Endothelial cell of umbilical vein (primary cell): ENCODE measurements at regions not wholly inside any gene's neighbourhood (a gene's known extent, or its start where the extent isn't known, plus 50 kb on each side); places are given as distances from the start of the nearest gene placed in this dataset.

Experiments used
- BruUV-seq: library from RNA; stranded (reverse); fragments of 400-500 nt; replicated peaks from 2 replicates; lab custom pipeline; 2021; lab: Mats Ljungman, UMichigan
- CTCF ChIA-PET: fragments of 300-600, 350-600 bp; sonication (Branson Sonifier 250); formaldehyde crosslinking; loops from one replicate; lab custom pipeline; 2021; ENCODE audit warnings: antibody characterized with exemption, inconsistent platforms; lab: Charles Lee
- POLR2A ChIA-PET: fragments of 300-600, 350-600 bp; sonication (Branson Sonifier 250); formaldehyde crosslinking; loops from one replicate; lab custom pipeline; 2021; ENCODE audit warnings: antibody characterized with exemption, inconsistent platforms; lab: Charles Lee
- DNase-seq: peaks from one replicate; pipeline ENCODE4 v3.0.0-alpha.2; 2011; ENCODE audit warnings: low read depth, low spot score
- FAIRE-seq: peaks from 2 replicates; lab custom pipeline; 2011; peaks lifted over from hg19 to GRCh38; lab: Jason Lieb, UNC
- H2AFZ ChIP-seq: 2 replicates; pipeline ENCODE4 v1.6.0; 2012; ENCODE audit warnings: low read depth, low read length, control low read depth, inconsistent platforms
- H3K27ac ChIP-seq: 2 replicates; pipeline ENCODE4 v1.5.1; 2011; ENCODE audit warnings: low read depth, mild to moderate bottlenecking, control low read depth, low read length, moderate library complexity; ENCODE audit not compliant: insufficient read depth
- H3K27me3 ChIP-seq, 2 experiments: 2 replicates each; pipeline versions ENCODE4 v1.6.0 to v1.6.1; 2011; ENCODE audit warnings: low read length in 2 of 2, mixed read lengths in 1 of 2; ENCODE audit not compliant: control insufficient read depth in 2 of 2, insufficient read depth in 2 of 2
- H3K36me3 ChIP-seq, 2 experiments: 2 replicates in 1 of 2; 3 replicates in 1 of 2; pipeline ENCODE4 v1.5.1; 2011; ENCODE audit warnings: low read length in 2 of 2, mild to moderate bottlenecking in 1 of 2, moderate library complexity in 1 of 2; ENCODE audit not compliant: control insufficient read depth in 2 of 2, insufficient read depth in 2 of 2; ENCODE audit errors: extremely low read depth in 1 of 2
- H3K4me1 ChIP-seq: 3 replicates; pipeline ENCODE4 v1.5.1; 2011; ENCODE audit warnings: mild to moderate bottlenecking, low read length; ENCODE audit not compliant: control insufficient read depth, insufficient read depth; ENCODE audit errors: extremely low read depth
- H3K4me2 ChIP-seq: 2 replicates; pipeline ENCODE4 v1.6.1; 2011; ENCODE audit warnings: low read length, control low read depth, mixed read lengths; ENCODE audit not compliant: insufficient read depth
- H3K4me3 ChIP-seq, 3 experiments: fragments of 200-600 bp in 1 of 3; sonication (generic), shearing (Covaris generic) in 1 of 3; replicated peaks in 1 of 3; 2 replicates each; pipeline ENCODE4 v1.5.1; 2011 to 2016; ENCODE audit warnings: control low read depth in 3 of 3, low read length in 3 of 3, mild to moderate bottlenecking in 2 of 3, inconsistent platforms in 1 of 3, low read depth in 1 of 3, moderate library complexity in 1 of 3; ENCODE audit not compliant: insufficient read depth in 1 of 3
- H3K79me2 ChIP-seq: 2 replicates; pipeline ENCODE4 v1.6.0; 2012; ENCODE audit warnings: low read length, inconsistent platforms; ENCODE audit not compliant: control insufficient read depth, insufficient read depth
- H3K9ac ChIP-seq: replicated peaks from 2 replicates; pipeline ENCODE3; 2011; ENCODE audit warnings: low read length, control low read depth; ENCODE audit not compliant: insufficient read depth; ENCODE audit errors: extremely low read depth
- H3K9me1 ChIP-seq: replicated peaks from 3 replicates; pipeline ENCODE4 v1.6.0; 2011; ENCODE audit warnings: mild to moderate bottlenecking, low read length; ENCODE audit not compliant: control insufficient read depth, insufficient read depth; ENCODE audit errors: extremely low read depth
- H3K9me3 ChIP-seq: replicated peaks from 2 replicates; pipeline ENCODE4 v1.5.1; 2012; ENCODE audit warnings: low read length, inconsistent platforms; ENCODE audit not compliant: control insufficient read depth, insufficient read depth
- H4K20me1 ChIP-seq: replicated peaks from 2 replicates; pipeline ENCODE3; 2011; ENCODE audit warnings: mild to moderate bottlenecking, low read length; ENCODE audit not compliant: control insufficient read depth, insufficient read depth; ENCODE audit errors: extremely low read depth
- EZH2 ChIP-seq: IDR thresholded peaks from 2 replicates; pipeline ENCODE4 v1.6.1; 2012; ENCODE audit warnings: borderline replicate concordance, low read depth, mild to moderate bottlenecking, moderate library complexity, low read length, inconsistent platforms; ENCODE audit not compliant: severe bottlenecking
- FOS ChIP-seq: IDR thresholded peaks from 2 replicates; pipeline ENCODE4 v1.6.1; 2011; ENCODE audit warnings: mild to moderate bottlenecking, low read length, moderate library complexity, borderline replicate concordance; ENCODE audit not compliant: insufficient read depth
- GATA2 ChIP-seq: IDR thresholded peaks from 2 replicates; pipeline ENCODE4 v1.7.0; 2011; ENCODE audit warnings: low read depth, mild to moderate bottlenecking, moderate library complexity, mixed read lengths, low read length; ENCODE audit not compliant: insufficient read length, insufficient read depth
- JUN ChIP-seq: IDR thresholded peaks from 2 replicates; pipeline ENCODE4 v1.6.1; 2011; ENCODE audit warnings: borderline replicate concordance, low read depth; ENCODE audit not compliant: insufficient read length, insufficient read depth
- MYC ChIP-seq: IDR thresholded peaks from one replicate; pipeline ENCODE4 v1.6.1; 2011; ENCODE audit warnings: mild to moderate bottlenecking, low read depth, low read length
- POLR2A ChIP-seq: IDR thresholded peaks from 2 replicates; pipeline ENCODE4 v1.6.1; 2012; ENCODE audit warnings: low read depth, mild to moderate bottlenecking, control low read depth, low read length
- POLR2AphosphoS5 ChIP-seq: IDR thresholded peaks from 2 replicates; pipeline ENCODE4 v1.6.1; 2012; ENCODE audit warnings: low read depth, mild to moderate bottlenecking, control low read depth, low read length, moderate library complexity; ENCODE audit not compliant: insufficient read depth
- dilution Hi-C: fragments of 300-500 bp; cut with MboI; formaldehyde crosslinking; loops from one replicate; pipeline ENCODE4 v1.15.0; 2019; ENCODE audit warnings: low sequenced_read_pairs; ENCODE audit not compliant: extremely low pct_ligation_motif_present
- intact Hi-C: fragments of 100-400 bp; cut with micrococcal nuclease; formaldehyde crosslinking; loops from one replicate; pipeline ENCODE4 v1.10.0; 2022
- TF ChIP-seq, protein P1 (sequence below), 2 donors: IDR thresholded peaks; 1 replicate in 1 of 2; 2 replicates in 1 of 2; pipeline ENCODE4 v1.5.1; 2011; ENCODE audit warnings: low read length in 2 of 2, mild to moderate bottlenecking in 2 of 2, moderate library complexity in 2 of 2, control low read depth in 1 of 2, inconsistent platforms in 1 of 2, low read depth in 1 of 2; ENCODE audit not compliant: insufficient read depth in 1 of 2; ENCODE audit errors: extremely low read depth in 1 of 2
- TF ChIP-seq, protein P2 (sequence below): IDR thresholded peaks from 2 replicates; pipeline ENCODE4 v1.6.1; 2011; ENCODE audit not compliant: insufficient read depth, insufficient read length

DNA sequence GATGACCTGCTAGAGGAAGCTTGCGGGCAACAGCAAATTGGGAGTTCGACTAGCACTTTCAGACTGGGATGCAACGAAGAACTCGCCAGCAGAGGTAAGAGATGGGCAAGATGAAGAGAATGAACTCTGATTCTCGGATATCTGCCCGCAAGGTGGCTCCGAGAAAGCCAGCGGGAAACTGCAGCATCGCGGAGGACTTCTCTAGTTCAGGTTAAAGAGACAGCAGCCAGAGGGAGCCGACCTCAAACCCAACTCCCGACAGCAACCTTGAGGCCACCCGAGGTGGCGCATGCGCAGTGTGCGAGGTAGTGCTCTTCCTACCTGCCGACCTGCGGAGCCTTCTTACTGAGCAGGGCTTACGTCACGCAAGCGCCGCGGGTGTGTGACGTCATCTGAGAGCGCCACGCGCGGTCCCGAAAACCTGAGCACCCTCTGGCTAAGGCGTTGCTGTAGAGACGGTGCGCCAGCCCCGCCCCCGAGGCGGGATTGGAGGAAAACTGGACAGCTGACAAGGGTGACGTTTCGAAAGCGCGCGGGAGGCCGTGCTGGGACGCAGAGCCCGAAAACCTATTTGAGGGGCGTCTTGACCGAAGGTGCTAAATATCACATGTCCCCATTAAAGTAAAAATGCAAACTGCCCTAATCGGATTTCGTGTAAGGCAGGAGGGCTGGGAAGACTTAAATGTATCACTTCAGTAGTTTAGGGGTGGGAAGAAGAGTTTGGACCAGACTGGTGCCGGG lies 110.5 kb upstream of the SLC25A33 start:
- no peaks in the 10 kb centered on the region for H3K9me1 ChIP-seq
- BruUV-seq = no TSS peak

More for the DNA sequence above, 110.5 kb upstream of the SLC25A33 start:
- H3K27me3 ChIP-seq = no peaks in the 10 kb centered on the region
- peak overlapping the region; percentile 86 for H2AFZ ChIP-seq
- dilution Hi-C loops = no loop called here
- H3K79me2 ChIP-seq = no peaks in the 10 kb centered on the region
- intact Hi-C loops = loop anchor here (1.0 to 2.0 kb wide), 4 partner anchors 13 to 58 kb away; no protein-coding TSS in a partner anchor
- H3K27ac ChIP-seq = peak overlapping the region; percentile 62
- no peaks in the 10 kb centered on the region for H3K9me3 ChIP-seq
- no peaks in the 10 kb centered on the region for H3K36me3 ChIP-seq
- peak overlapping the region; percentile 79 for H3K4me2 ChIP-seq
- peak overlapping the region; percentile 10 to 61 (median 59) for H3K4me3 ChIP-seq
- TF ChIP-seq EZH2 (no peak), POLR2A (peak; percentile 80), POLR2AphosphoS5 (peak; percentile 62), FOS (no peak), GATA2 (no peak), MYC (no peak), JUN (peak; percentile 82)
- TF ChIP-seq, protein P1, sequence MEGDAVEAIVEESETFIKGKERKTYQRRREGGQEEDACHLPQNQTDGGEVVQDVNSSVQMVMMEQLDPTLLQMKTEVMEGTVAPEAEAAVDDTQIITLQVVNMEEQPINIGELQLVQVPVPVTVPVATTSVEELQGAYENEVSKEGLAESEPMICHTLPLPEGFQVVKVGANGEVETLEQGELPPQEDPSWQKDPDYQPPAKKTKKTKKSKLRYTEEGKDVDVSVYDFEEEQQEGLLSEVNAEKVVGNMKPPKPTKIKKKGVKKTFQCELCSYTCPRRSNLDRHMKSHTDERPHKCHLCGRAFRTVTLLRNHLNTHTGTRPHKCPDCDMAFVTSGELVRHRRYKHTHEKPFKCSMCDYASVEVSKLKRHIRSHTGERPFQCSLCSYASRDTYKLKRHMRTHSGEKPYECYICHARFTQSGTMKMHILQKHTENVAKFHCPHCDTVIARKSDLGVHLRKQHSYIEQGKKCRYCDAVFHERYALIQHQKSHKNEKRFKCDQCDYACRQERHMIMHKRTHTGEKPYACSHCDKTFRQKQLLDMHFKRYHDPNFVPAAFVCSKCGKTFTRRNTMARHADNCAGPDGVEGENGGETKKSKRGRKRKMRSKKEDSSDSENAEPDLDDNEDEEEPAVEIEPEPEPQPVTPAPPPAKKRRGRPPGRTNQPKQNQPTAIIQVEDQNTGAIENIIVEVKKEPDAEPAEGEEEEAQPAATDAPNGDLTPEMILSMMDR (IDR thresholded peaks at IDR 0.05; ENCODE audit: extremely low read depth in 1 of 2, insufficient read depth in 1 of 2, low read depth in 1 of 2, low read length in 2 of 2) = peak in 1 of 2 donors; percentile 13
- TF ChIP-seq, protein P2, sequence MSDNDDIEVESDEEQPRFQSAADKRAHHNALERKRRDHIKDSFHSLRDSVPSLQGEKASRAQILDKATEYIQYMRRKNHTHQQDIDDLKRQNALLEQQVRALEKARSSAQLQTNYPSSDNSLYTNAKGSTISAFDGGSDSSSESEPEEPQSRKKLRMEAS = peak; percentile 82
- ChIA-PET CTCF (interaction anchor here (0.7 to 1.8 kb wide), 5 partner anchors 9 to 31 kb away, joined by 3 to 4 read pairs (median 3); no protein-coding TSS in a partner anchor), POLR2A (interaction anchor here (0.8 kb wide), 1 partner anchor 13 kb away, joined by 3 read pairs; no protein-coding TSS in a partner anchor)
- peaks cover 10% of the 10 kb centered on the region for H3K4me1 ChIP-seq
- no peaks in the 10 kb centered on the region for H4K20me1 ChIP-seq
- DNase-seq (peak; percentile 100), FAIRE-seq (peak; percentile 99)
- H3K9ac ChIP-seq = peak overlapping the region; percentile 62
